WTC11 (cell line): ENCODE measurements at regions not wholly inside any gene's neighbourhood (a gene's known extent, or its start where the extent isn't known, plus 50 kb on each side); places are given as distances from the start of the nearest gene placed in this dataset.

Experiments used
- ATF1 ChIP-seq: sonication (generic); formaldehyde crosslinking; IDR thresholded peaks from 2 replicates; pipeline ENCODE4 v1.8.1; 2023; ENCODE audit warnings: mild to moderate bottlenecking, moderate library complexity, missing genetic modification reagents
- CDX4 ChIP-seq: fragments of 250-450 bp; sonication (Bioruptor Pico); IDR thresholded peaks from 2 replicates; pipeline ENCODE4 v1.9.0; 2021; ENCODE audit warnings: moderate library complexity, mild to moderate bottlenecking, inconsistent platforms, borderline replicate concordance
- CTCF ChIP-seq: fragments of 200-600 bp; IDR thresholded peaks from 2 replicates; pipeline ENCODE4 v1.8.0; 2022; ENCODE audit warnings: antibody characterized with exemption
- E2F1 ChIP-seq: sonication (generic); formaldehyde crosslinking; IDR thresholded peaks from 2 replicates; pipeline ENCODE4 v1.8.0; 2022; ENCODE audit warnings: mild to moderate bottlenecking, missing genetic modification reagents
- ELF4 ChIP-seq: sonication (generic); formaldehyde crosslinking; IDR thresholded peaks from 2 replicates; pipeline ENCODE4 v1.8.1; 2022; ENCODE audit warnings: low read depth, mild to moderate bottlenecking, moderate library complexity, missing genetic modification reagents
- GTF2I ChIP-seq: fragments of 250-450 bp; sonication (Bioruptor Pico); conservative IDR thresholded peaks from 2 replicates; pipeline ENCODE4 v1.4.0; 2021; ENCODE audit warnings: mild to moderate bottlenecking
- HMGXB4 ChIP-seq: sonication (generic); formaldehyde crosslinking; IDR thresholded peaks from 2 replicates; pipeline ENCODE4 v1.8.1; 2023; ENCODE audit warnings: mild to moderate bottlenecking, moderate library complexity, missing genetic modification reagents
- NFATC4 ChIP-seq: fragments of 250-450 bp; sonication (Bioruptor Pico); IDR thresholded peaks from 2 replicates; pipeline ENCODE4 v1.9.0; 2021; ENCODE audit warnings: mild to moderate bottlenecking
- NR3C1 ChIP-seq: sonication (generic); formaldehyde crosslinking; conservative IDR thresholded peaks from 2 replicates; pipeline ENCODE4 v1.8.1; 2023; ENCODE audit warnings: low read depth, mild to moderate bottlenecking, missing genetic modification reagents
- PREB ChIP-seq: sonication (generic); formaldehyde crosslinking; IDR thresholded peaks from 2 replicates; pipeline ENCODE4 v1.8.1; 2022; ENCODE audit warnings: mild to moderate bottlenecking, missing genetic modification reagents, moderate library complexity, borderline replicate concordance
- SP1 ChIP-seq: sonication (generic); formaldehyde crosslinking; conservative IDR thresholded peaks from 2 replicates; pipeline ENCODE4 v1.8.1; 2022; ENCODE audit warnings: missing genetic modification reagents
- TCF7 ChIP-seq: sonication (generic); formaldehyde crosslinking; IDR thresholded peaks from 2 replicates; pipeline ENCODE4 v1.8.0; 2022; ENCODE audit warnings: mild to moderate bottlenecking, low read depth, missing genetic modification reagents, moderate library complexity
- TEAD1 ChIP-seq: sonication (generic); formaldehyde crosslinking; IDR thresholded peaks from 2 replicates; pipeline ENCODE4 v1.8.0; 2022; ENCODE audit warnings: mild to moderate bottlenecking, missing genetic modification reagents
- ZNF416 ChIP-seq: fragments of 250-450 bp; sonication (Bioruptor Pico); IDR thresholded peaks from 2 replicates; pipeline ENCODE4 v1.9.0; 2021; ENCODE audit warnings: mild to moderate bottlenecking, inconsistent platforms

- no peak for TF ChIP-seq TEAD1
- TF ChIP-seq CTCF, result no peak
- no peak for TF ChIP-seq PREB (CRISPR knock-in tag)
- TF ChIP-seq GTF2I, result no peak
- TF ChIP-seq ZNF416 (CRISPR knock-in tag), result no peak
- TF ChIP-seq ELF4, result no peak
- no peak for TF ChIP-seq SP1 (CRISPR knock-in tag)
- TF ChIP-seq E2F1 (CRISPR knock-in tag), result no peak
- TF ChIP-seq CDX4 (CRISPR knock-in tag), result no peak
- TF ChIP-seq ATF1 (CRISPR knock-in tag), result no peak
- no peak for TF ChIP-seq NR3C1 (CRISPR knock-in tag)
- TF ChIP-seq NFATC4 (CRISPR knock-in tag), result no peak
- TF ChIP-seq HMGXB4, result no peak
- no peak for TF ChIP-seq TCF7 (CRISPR knock-in tag)
These were observed 308.0 kb downstream of the SLC6A15 start for GRCh38 chr12:84604551-84604950.
